ENCODE measurements at regions not wholly inside any gene's neighbourhood (a gene's known extent, or its start where the extent isn't known, plus 50 kb on each side); places are given as distances from the start of the nearest gene placed in this dataset.

DNA sequence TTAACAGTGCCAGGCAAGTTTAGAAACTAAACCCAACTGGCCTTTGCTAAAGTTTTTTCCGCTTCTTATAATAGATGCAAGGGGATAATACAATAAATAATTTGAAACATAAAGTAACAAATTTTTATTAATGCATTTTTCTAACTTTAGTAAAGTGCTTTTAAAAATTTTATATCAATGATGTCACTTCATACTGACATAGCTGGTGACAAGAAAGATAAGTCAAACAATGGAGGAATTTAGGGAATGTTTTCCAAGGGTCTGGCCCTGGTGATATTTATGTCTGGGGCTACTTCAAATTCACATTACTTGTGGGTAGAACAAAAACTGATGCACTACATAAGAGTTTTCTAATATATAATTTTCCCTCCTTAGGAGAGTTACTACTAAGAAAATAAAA lies 61.2 kb upstream of the CBLN2 start:
- Histone ChIP-seq H3K36me3 (ENCODE audit: control insufficient read depth in 4 of 4, insufficient read depth in 4 of 4, low read length in 3 of 4) (no peaks in the 10 kb centered on the region), H3K4me3 (ENCODE audit: control insufficient read depth in 1 of 7, extremely low read depth in 1 of 7, insufficient read depth in 4 of 7, low read depth in 2 of 7, low read length in 6 of 7) (no peak overlapping the region), H3K4me1 (ENCODE audit: control extremely low read depth in 1 of 4, control insufficient read depth in 4 of 4, insufficient read depth in 4 of 4, low read length in 3 of 4) (no peaks in the 10 kb centered on the region), H3K27ac (ENCODE audit: insufficient read depth in 1 of 2, low read depth in 1 of 2, low read length in 2 of 2, poor library complexity in 1 of 2, severe bottlenecking in 2 of 2) (no peak overlapping the region), H3K9me3 (ENCODE audit: control extremely low read depth in 1 of 5, control insufficient read depth in 4 of 5, insufficient read depth in 2 of 5, low read depth in 1 of 5, low read length in 4 of 5) (peaks cover 0 to 3% (median 0%) of the 10 kb centered on the region in 5 experiments), H3K27me3 (replicated peaks in 2 of 5; ENCODE audit: control insufficient read depth in 4 of 5, insufficient read depth in 5 of 5, low read length in 4 of 5) (no peaks in the 10 kb centered on the region)
- no CpG with 5 or more reads among the region's 1 CpG for WGBS (ENCODE audit: insufficient coverage)
- POLR2A ChIA-PET: no interaction called here
- CTCF ChIA-PET: no interaction called here
- no peak for DNase-seq

GRCh38 chr18:72601944-72602343 lies 57.8 kb upstream of the CBLN2 start:
- ChIA-PET CTCF (no interaction called here), POLR2A (no interaction called here)
- peaks cover 0 to 3% (median 0%) of the 10 kb centered on the region in 5 experiments for H3K9me3 ChIP-seq (ENCODE audit: control extremely low read depth in 1 of 5, control insufficient read depth in 4 of 5, insufficient read depth in 2 of 5, low read depth in 1 of 5, low read length in 4 of 5)
- H3K4me3 ChIP-seq (ENCODE audit: control insufficient read depth in 1 of 7, extremely low read depth in 1 of 7, insufficient read depth in 4 of 7, low read depth in 2 of 7, low read length in 6 of 7): no peak overlapping the region
- 100% methylated on average over 3 of the region's 6 CpGs for WGBS (ENCODE audit: insufficient coverage)
- no peak for DNase-seq
- H3K27ac ChIP-seq (ENCODE audit: insufficient read depth in 1 of 2, low read depth in 1 of 2, low read length in 2 of 2, poor library complexity in 1 of 2, severe bottlenecking in 2 of 2): no peak overlapping the region
- no peaks in the 10 kb centered on the region for H3K36me3 ChIP-seq (ENCODE audit: control insufficient read depth in 4 of 4, insufficient read depth in 4 of 4, low read length in 3 of 4)
- no peaks in the 10 kb centered on the region for H3K4me1 ChIP-seq (ENCODE audit: control extremely low read depth in 1 of 4, control insufficient read depth in 4 of 4, insufficient read depth in 4 of 4, low read length in 3 of 4)
- H3K27me3 ChIP-seq (replicated peaks in 2 of 5; ENCODE audit: control insufficient read depth in 4 of 5, insufficient read depth in 5 of 5, low read length in 4 of 5): no peaks in the 10 kb centered on the region

DNA sequence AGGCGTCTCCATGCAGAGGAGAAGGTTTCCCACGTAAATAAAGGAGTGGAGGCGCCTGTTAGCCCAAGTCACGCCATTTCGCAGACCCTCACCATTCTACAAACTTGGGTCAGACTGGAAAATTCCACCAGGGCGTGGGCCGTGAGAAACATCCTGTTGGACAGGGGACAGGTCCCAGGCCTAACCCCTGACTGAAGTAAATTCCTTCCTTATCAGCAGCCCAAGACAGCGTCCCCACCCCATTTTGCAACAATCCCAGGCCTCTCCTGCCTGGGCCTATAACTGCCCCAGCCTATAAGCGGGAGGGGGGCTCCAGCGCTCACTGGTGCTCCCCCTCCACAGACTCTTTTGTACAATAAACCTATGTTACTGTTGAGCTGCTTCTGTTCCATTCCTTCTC lies 57.3 kb upstream of the CBLN2 start:
- ChIA-PET CTCF (no interaction called here), POLR2A (no interaction called here)
- Histone ChIP-seq H3K4me1 (ENCODE audit: control extremely low read depth in 1 of 4, control insufficient read depth in 4 of 4, insufficient read depth in 4 of 4, low read length in 3 of 4) (no peaks in the 10 kb centered on the region), H3K27me3 (replicated peaks in 2 of 5; ENCODE audit: control insufficient read depth in 4 of 5, insufficient read depth in 5 of 5, low read length in 4 of 5) (no peaks in the 10 kb centered on the region), H3K27ac (ENCODE audit: insufficient read depth in 1 of 2, low read depth in 1 of 2, low read length in 2 of 2, poor library complexity in 1 of 2, severe bottlenecking in 2 of 2) (no peak overlapping the region), H3K36me3 (ENCODE audit: control insufficient read depth in 4 of 4, insufficient read depth in 4 of 4, low read length in 3 of 4) (no peaks in the 10 kb centered on the region), H3K4me3 (ENCODE audit: control insufficient read depth in 1 of 7, extremely low read depth in 1 of 7, insufficient read depth in 4 of 7, low read depth in 2 of 7, low read length in 6 of 7) (no peak overlapping the region), H3K9me3 (ENCODE audit: control extremely low read depth in 1 of 5, control insufficient read depth in 4 of 5, insufficient read depth in 2 of 5, low read depth in 1 of 5, low read length in 4 of 5) (peaks cover 0 to 3% (median 0%) of the 10 kb centered on the region in 5 experiments)
- no peak for DNase-seq
- 92% methylated on average over 10 of the region's 10 CpGs for WGBS (ENCODE audit: insufficient coverage)

All from common myeloid progenitor, CD34-positive (primary cell).